ENCODE measurements at regions not wholly inside any gene's neighbourhood (a gene's known extent, or its start where the extent isn't known, plus 50 kb on each side); places are given as distances from the start of the nearest gene placed in this dataset.
"Not testable (repeated sequence)": the region's sequence is repeated elsewhere in the genome, so short reads cannot be mapped to it uniquely, and the experiment has no call there.

- no peak for DNase-seq (ENCODE audit: low read depth in 2 of 2)
These were observed 688.9 kb downstream of the USP25 start for GRCh38 chr21:16418642-16419041.

- DNase-seq (ENCODE audit: low read depth in 2 of 2): no peak
These were observed 689.6 kb downstream of the USP25 start for GRCh38 chr21:16419188-16419921.

DNA sequence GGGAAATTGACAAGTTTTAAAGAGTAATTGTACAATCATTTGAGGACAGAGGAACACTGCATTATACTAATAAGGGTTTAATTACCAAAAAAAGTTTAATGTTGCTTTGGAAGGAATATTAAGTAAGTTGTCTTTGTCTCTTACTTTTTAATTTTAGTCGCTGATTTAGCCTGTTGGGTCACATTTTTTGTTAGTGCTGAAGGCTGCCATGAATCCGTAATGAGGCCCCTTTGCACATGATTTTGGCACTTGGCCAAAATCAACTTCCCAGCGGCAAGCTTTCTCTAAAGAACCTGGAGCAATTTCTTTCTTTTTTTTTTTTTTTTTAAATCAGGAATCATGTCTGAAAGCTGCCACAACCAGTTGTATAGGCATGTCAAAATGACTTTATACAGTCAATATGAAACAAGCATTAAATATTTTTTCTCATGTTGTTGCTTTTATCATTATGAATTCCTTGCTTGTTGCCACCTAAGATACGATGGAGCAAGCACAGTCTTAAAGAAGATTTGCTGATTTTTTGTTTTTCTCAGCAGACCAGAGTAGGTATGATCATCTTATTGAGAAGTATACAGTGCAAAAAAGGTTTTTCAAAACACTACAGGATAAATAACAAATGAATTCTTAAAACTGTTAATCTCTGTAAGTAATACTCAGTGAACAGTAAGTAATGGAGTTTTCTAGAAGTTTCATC is 690.4 kb downstream of the USP25 start:
- DNase-seq (ENCODE audit: low read depth in 2 of 2): no peak

DNA sequence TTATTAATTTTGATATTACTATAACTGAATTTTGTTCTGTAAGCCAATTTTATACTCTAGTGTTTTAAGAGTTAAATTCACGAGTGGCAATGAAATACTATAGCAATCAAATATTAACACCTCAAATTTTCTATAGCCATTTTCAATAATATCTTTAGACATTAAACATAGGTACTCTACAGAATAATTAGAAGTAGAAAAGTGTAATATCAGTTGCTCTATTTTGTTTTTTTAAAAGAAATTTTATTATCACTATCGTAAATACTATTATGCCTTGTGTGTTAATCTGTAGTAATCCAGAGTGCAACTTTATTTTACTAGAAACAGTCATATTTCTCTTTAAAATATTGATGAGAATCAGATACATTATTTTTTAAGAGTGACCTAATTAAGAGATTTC is 691.2 kb downstream of the USP25 start:
- DNase-seq (ENCODE audit: low read depth in 2 of 2): no peak

DNA sequence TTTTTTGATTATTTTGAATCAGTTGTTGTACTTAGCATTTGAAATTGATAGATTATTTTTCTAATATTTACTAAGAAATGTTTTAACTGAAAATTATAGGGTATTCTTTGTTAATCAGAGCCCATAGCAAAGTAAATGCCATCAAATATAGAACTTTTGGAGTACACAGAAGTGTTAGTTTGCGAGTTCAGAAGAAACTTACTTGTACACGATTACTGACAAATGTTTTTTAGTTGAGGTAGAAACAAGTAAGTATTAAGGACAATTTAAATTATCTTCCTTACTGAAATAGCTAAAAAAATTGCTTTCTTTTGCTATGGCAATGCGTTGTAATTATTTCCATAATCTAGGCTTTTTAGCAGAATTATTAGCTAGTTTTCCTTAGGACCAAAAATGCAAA is 692.2 kb downstream of the USP25 start:
- DNase-seq (ENCODE audit: low read depth in 2 of 2): no peak

- no peak for DNase-seq (ENCODE audit: low read depth in 2 of 2)
These were observed 692.9 kb downstream of the USP25 start for GRCh38 chr21:16422702-16423101.

GRCh38 chr21:16423921-16424320 is 694.1 kb downstream of the USP25 start:
- no peak for DNase-seq (ENCODE audit: low read depth in 2 of 2)

GRCh38 chr21:16424331-16424751 is 694.6 kb downstream of the USP25 start:
- DNase-seq (ENCODE audit: low read depth in 2 of 2): no peak

DNA sequence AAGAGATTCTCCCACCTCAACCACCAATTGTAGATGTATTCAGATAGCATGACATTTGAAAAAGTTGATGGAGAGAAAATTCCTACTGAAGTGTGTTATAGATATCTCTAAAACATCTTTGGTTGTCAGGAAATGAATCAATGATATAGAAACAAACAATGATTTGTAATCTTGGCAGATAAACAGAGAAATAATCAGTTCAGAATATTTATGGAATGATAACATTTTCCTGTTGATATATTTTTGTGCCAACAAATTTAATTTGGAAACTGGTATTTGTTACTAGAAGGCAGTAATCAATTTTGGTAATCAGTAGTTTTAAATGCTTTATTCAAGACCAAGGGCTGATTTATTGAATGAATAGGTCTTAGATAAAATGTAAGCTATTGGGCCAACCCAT is 695.6 kb downstream of the USP25 start:
- no peak for DNase-seq (ENCODE audit: low read depth in 2 of 2)

DNA sequence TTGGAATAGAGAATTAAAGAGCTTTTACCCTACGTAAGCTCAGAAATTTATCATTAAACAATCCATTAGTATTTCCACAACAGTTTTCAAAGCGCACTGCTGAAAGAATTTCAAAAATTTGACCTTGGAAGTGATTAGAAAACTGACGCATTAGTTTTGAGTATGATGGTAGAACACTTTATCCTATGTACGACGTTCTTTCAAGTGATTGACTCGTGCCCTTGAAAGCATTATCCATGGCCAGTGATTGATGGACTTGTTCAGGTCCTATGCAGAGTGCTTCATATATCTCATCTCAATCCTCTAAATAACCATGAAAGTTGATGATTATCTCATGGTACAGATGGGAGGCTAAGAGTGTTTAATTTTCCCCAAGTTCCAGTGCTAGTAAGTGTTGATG is 697.2 kb downstream of the USP25 start:
- DNase-seq (ENCODE audit: low read depth in 2 of 2): no peak

DNA sequence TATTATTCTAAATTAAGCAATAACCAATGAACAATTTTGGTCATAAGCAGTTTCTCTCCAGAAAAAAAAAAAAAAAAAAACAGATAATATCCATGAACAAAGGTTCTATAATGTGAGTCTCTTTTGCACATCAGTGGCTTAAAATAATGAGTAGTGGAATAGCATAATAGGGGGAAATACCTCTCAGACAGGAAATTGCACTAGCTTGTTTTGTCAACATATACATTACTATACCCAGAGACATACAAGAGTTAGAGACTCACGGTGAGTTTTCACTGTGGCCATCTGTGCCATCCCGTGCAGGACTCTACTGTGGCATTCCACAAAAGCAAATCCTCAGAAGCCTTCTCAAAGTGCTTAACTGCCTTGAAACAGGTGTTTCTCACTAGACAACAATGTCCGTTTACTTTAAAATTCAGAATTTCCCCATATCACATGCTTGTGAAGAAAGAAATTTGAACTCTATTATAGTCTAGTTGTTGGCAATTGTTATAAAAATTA is 697.9 kb downstream of the USP25 start:
- no peak for DNase-seq (ENCODE audit: low read depth in 2 of 2)

GRCh38 chr21:16437586-16437985 is 707.8 kb downstream of the USP25 start:
- DNase-seq (ENCODE audit: low read depth in 2 of 2): no peak

GRCh38 chr21:16438761-16439160 is 709.0 kb downstream of the USP25 start:
- DNase-seq (ENCODE audit: low read depth in 2 of 2): no peak

DNA sequence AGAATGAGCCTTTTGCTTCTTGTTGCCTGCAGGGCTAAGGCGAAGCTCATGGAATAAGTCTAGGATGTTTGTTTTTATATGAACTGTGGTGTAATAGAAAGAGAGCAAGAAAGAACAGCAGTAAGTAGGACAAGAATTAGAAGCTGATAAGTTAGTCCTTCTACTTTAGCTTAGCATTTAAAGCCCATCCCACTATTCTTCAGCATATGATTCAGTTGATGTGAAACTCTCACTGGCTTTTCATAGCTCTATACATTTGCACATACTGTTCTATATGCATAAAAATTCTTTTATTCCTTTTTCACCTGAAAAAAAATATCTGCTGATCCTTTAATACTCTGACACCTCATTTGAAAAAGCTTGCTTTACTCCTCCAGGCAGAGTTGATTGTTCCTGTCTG is 712.0 kb downstream of the USP25 start:
- DNase-seq (ENCODE audit: low read depth in 2 of 2): no peak

- no peak for DNase-seq (ENCODE audit: low read depth in 2 of 2)
These were observed 724.6 kb downstream of the USP25 start for GRCh38 chr21:16454399-16454798.

DNA sequence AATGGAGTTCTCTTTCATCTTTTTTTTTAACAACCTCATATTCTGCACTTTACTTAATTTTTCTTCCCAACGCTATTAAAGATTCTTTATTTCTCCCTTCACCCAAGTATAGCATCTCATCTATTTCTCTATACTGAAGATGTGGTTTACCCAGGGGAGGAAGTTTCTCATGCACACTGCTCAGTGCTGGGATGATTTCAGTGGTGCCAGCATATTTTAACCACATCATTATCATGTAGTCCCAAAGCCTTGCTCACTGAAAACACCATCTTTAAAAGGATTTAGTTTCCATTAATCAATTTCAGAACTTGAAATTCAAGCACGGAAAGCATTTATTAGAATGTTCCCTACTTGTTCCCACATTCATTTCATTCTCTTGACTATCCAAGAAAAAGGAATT is 725.7 kb downstream of the USP25 start:
- no peak for DNase-seq (ENCODE audit: low read depth in 2 of 2)

DNA sequence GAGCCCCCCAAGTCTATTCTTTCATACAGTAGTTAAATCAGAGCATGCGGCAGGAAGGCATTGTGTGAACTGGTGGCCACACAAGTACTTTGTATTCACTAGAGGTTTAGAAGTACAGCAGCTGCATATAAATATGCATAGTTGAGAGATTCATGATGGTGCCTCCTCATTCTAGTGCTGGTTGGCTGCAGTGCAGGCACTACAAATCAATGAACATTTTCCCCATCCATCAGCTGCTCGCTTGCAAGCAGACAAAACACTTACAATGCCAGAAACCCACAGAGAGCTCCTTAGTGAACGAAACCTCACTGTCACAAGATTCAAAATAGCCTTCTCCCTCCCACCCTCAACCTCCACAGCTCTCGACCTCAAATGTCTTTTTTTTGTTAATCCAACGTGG is 726.2 kb downstream of the USP25 start:
- DNase-seq (ENCODE audit: low read depth in 2 of 2): no peak

DNA sequence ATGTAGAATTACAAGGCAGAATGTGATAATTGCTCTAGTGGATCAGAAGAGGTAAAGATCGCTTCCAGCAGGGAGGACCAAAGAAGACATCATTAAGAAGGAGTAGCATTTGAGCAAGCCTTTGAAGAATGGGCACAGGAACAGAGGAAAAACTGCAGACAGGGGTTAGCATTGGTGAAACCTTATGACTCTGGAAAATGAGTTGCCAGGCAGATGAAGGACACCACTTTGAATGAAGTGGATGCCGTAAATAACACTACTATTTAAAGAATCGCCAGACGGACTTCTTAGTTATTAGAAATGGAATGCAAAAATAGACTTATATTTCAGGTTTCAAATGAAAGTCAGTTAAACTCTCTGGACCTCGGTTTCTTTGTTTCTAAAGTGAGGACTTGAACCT is 727.7 kb downstream of the USP25 start:
- DNase-seq (ENCODE audit: low read depth in 2 of 2): no peak

GRCh38 chr21:16460936-16461335 is 731.2 kb downstream of the USP25 start:
- DNase-seq (ENCODE audit: low read depth in 2 of 2): no peak

DNA sequence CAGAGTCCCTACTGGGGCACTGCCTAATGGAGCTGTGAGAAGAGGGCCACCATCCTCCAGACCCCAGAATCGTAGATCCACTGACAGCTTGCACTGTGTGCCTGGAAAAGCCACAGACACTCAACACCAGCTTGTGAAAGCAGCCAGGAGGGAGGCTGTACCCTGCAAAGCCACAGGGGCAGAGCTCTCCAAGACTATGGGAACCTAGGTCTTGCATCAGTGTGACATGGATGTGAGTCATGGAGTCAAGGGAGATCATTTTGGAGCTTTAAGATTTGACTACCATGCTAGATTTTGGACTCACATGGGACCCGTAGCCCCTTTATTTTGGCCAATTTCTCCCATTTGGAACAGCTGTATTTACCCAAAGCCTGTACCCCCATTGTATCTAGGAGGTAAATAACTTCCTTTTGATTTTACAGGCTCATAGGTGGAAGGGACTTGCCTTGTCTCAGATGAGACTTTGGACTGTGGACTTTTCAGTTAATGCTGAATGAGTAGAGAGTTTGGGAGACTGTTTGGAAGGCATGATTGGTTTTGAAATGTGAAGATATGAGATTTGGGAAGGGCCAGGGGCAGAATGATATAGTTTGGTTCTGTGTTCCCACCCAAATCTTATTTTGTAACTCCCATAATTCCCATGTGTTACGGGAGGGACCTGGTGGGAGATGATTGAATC is 734.6 kb downstream of the USP25 start:
- not testable (repeated sequence) for DNase-seq (ENCODE audit: low read depth in 2 of 2)

GRCh38 chr21:16468184-16468583 is 738.4 kb downstream of the USP25 start:
- DNase-seq (ENCODE audit: low read depth in 2 of 2): no peak

DNA sequence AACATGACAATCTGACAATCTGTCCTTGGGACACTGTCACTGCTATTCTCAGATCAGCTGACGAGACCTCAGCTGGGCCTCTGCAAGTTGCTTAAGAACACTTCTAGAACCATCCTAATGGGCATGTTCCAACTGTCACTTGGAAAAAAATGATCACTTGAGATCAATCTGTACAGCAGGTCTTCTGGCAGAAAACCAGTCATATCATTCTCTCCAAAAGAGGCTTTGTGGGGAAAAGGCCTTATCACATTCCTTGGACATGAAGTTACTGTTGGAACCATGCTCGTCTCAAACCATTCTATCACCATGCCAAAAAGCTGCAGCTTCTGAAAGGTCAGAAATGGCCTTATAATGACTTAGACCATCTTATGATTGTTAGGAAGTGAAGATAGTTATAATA is 744.2 kb downstream of the USP25 start:
- no peak for DNase-seq (ENCODE audit: low read depth in 2 of 2)

Measured in activated CD4-positive, alpha-beta T cell treated with anti-CD3 and anti-CD28 coated beads for 24 hours (primary cell).